ENCODE measurements at regions not wholly inside any gene's neighbourhood (a gene's known extent, or its start where the extent isn't known, plus 50 kb on each side); places are given as distances from the start of the nearest gene placed in this dataset.

- DNase-seq, result no peak
Observed at GRCh38 chr5:12313602-12314001, 409.4 kb upstream of the CTNND2 start.

GRCh38 chr5:12312343-12312742, 408.1 kb upstream of the CTNND2 start:
- no peak for DNase-seq

- no peak for DNase-seq
Observed at GRCh38 chr5:12294151-12294550, 389.9 kb upstream of the CTNND2 start.

- DNase-seq, result peak; percentile 7
Observed at GRCh38 chr5:12292610-12293204, 388.5 kb upstream of the CTNND2 start.

- DNase-seq, result no peak
Observed at GRCh38 chr5:12284604-12285003, 380.4 kb upstream of the CTNND2 start.

- no peak for DNase-seq
Observed at GRCh38 chr5:12277504-12278192, 373.4 kb upstream of the CTNND2 start.

GRCh38 chr5:12274236-12274635, 370.0 kb upstream of the CTNND2 start:
- no peak for DNase-seq

- DNase-seq, result no peak
Observed at GRCh38 chr5:12272389-12272788, 368.1 kb upstream of the CTNND2 start.

- no peak for DNase-seq
Observed at GRCh38 chr5:12270914-12271313, 366.7 kb upstream of the CTNND2 start.

- no peak for DNase-seq
Observed at GRCh38 chr5:12269164-12269563, 364.9 kb upstream of the CTNND2 start.

GRCh38 chr5:12258549-12258948, 354.3 kb upstream of the CTNND2 start:
- no peak for DNase-seq

- DNase-seq, result no peak
Observed at GRCh38 chr5:12250454-12250853, 346.2 kb upstream of the CTNND2 start.

- DNase-seq, result no peak
Observed at GRCh38 chr5:12248831-12249230, 344.6 kb upstream of the CTNND2 start.

GRCh38 chr5:12246036-12246435, 341.8 kb upstream of the CTNND2 start:
- DNase-seq, result no peak

GRCh38 chr5:12245429-12245828, 341.2 kb upstream of the CTNND2 start:
- DNase-seq, result no peak

- DNase-seq, result no peak
Observed at GRCh38 chr5:12242950-12243888, 339.0 kb upstream of the CTNND2 start.

- DNase-seq, result no peak
Observed at GRCh38 chr5:12237837-12238575, 333.8 kb upstream of the CTNND2 start.

- DNase-seq, result no peak
Observed at GRCh38 chr5:12230659-12231058, 326.4 kb upstream of the CTNND2 start.

- DNase-seq, result no peak
Observed at GRCh38 chr5:12217039-12217438, 312.8 kb upstream of the CTNND2 start.

- DNase-seq, result no peak
Observed at GRCh38 chr5:12214267-12215015, 310.2 kb upstream of the CTNND2 start.

GRCh38 chr5:12208366-12209100, 304.3 kb upstream of the CTNND2 start:
- DNase-seq, result no peak

- DNase-seq, result no peak
Observed at GRCh38 chr5:12204761-12205160, 300.5 kb upstream of the CTNND2 start.
